Hepatocyte (in vitro differentiated cells): ENCODE measurements at regions not wholly inside any gene's neighbourhood (a gene's known extent, or its start where the extent isn't known, plus 50 kb on each side); places are given as distances from the start of the nearest gene placed in this dataset.

Experiments used
- CTCF ChIP-seq: fragments of 200-600 bp; sonication (generic); IDR thresholded peaks from 2 replicates; pipeline ENCODE4 v1.5.1; 2016; ENCODE audit warnings: antibody characterized with exemption, mild to moderate bottlenecking; ENCODE audit not compliant: poor library complexity
- EZH2phosphoT487 ChIP-seq: fragments of 200-600 bp; sonication (generic); IDR thresholded peaks from one replicate; pipeline ENCODE4 v1.6.1; 2018; ENCODE audit warnings: antibody characterized with exemption, mild to moderate bottlenecking, low read depth, moderate library complexity; ENCODE audit not compliant: unreplicated experiment, severe bottlenecking

- TF ChIP-seq CTCF (no peak), EZH2phosphoT487 (no peak)
These were observed 193.9 kb upstream of the ID4 start for GRCh38 chr6:19643287-19643686.
